Activated T-helper 2 cell treated with anti-CD3 and anti-CD28 coated beads, Interferon-gamma antibody, Interleukin-2, Interleukin-4, amounts not matched to agents 10 μg/mL and 5 μg/mL and 100 μg/mL, durations not matched to agents 14 hours and 24 hours and 36 hours (primary cell): ENCODE measurements at regions not wholly inside any gene's neighbourhood (a gene's known extent, or its start where the extent isn't known, plus 50 kb on each side); places are given as distances from the start of the nearest gene placed in this dataset.

ENCODE experiments used
- DNase-seq: peaks from one replicate; pipeline ENCODE4 v3.0.0; 2021; ENCODE audit warnings: low spot score
- H3K27ac Mint-ChIP-seq: one replicate; pipeline ENCODE4 v1.8.0; 2021; ENCODE audit warnings: mixed read lengths
- H3K27me3 Mint-ChIP-seq: one replicate; pipeline ENCODE4 v1.8.0; 2021; ENCODE audit warnings: low read depth, mixed read lengths
- H3K36me3 Mint-ChIP-seq: one replicate; pipeline ENCODE4 v1.8.0; 2021; ENCODE audit warnings: low read depth, mixed read lengths
- H3K4me1 Mint-ChIP-seq: one replicate; pipeline ENCODE4 v1.8.0; 2021; ENCODE audit warnings: low read depth, mixed read lengths
- H3K4me3 Mint-ChIP-seq: one replicate; pipeline ENCODE4 v1.8.0; 2021; ENCODE audit warnings: low read depth, mild to moderate bottlenecking, moderate library complexity, mixed read lengths
- H3K9me3 Mint-ChIP-seq: one replicate; pipeline ENCODE4 v1.8.0; 2021; ENCODE audit warnings: mixed read lengths
- intact Hi-C: fragments of 100-400 bp; cut with micrococcal nuclease; formaldehyde crosslinking; loops from one replicate; pipeline ENCODE4 v1.15.1; 2023

GRCh38 chr22:48715511-48715910 lies 1112.2 kb downstream of the BRD1 start:
- no peak overlapping the region for H3K27ac Mint-ChIP-seq
- no peak for DNase-seq

GRCh38 chr22:48714231-48714630 lies 1113.4 kb downstream of the BRD1 start:
- H3K36me3 Mint-ChIP-seq, result no peaks in the 10 kb centered on the region
- H3K27ac Mint-ChIP-seq, result no peak overlapping the region
- H3K4me3 Mint-ChIP-seq, result no peak overlapping the region
- H3K4me1 Mint-ChIP-seq, result no peaks in the 10 kb centered on the region
- H3K27me3 Mint-ChIP-seq, result no peaks in the 10 kb centered on the region
- H3K9me3 Mint-ChIP-seq, result peaks cover 5% of the 10 kb centered on the region
- no peak for DNase-seq
- intact Hi-C loops, result no loop called here

More at GRCh38 chr22:48715511-48715910, 1112.2 kb downstream of the BRD1 start:
- Mint-ChIP-seq H3K36me3 (no peaks in the 10 kb centered on the region), H3K4me3 (no peak overlapping the region), H3K9me3 (peaks cover 5% of the 10 kb centered on the region), H3K4me1 (no peaks in the 10 kb centered on the region), H3K27me3 (no peaks in the 10 kb centered on the region)
- intact Hi-C loops, result no loop called here

GRCh38 chr22:48713272-48714205 lies 1114.1 kb downstream of the BRD1 start:
- peaks cover 5% of the 10 kb centered on the region for H3K9me3 Mint-ChIP-seq
- intact Hi-C loops, result no loop called here
- no peak for DNase-seq
- no peaks in the 10 kb centered on the region for H3K4me1 Mint-ChIP-seq
- H3K27me3 Mint-ChIP-seq, result no peaks in the 10 kb centered on the region
- H3K27ac Mint-ChIP-seq, result no peak overlapping the region
- no peak overlapping the region for H3K4me3 Mint-ChIP-seq
- no peaks in the 10 kb centered on the region for H3K36me3 Mint-ChIP-seq

- H3K4me3 Mint-ChIP-seq, result no peak overlapping the region
- no peaks in the 10 kb centered on the region for H3K36me3 Mint-ChIP-seq
These were observed 1115.0 kb downstream of the BRD1 start for GRCh38 chr22:48712558-48713271.

GRCh38 chr22:48711669-48712068 lies 1116.0 kb downstream of the BRD1 start:
- no peak overlapping the region for H3K27ac Mint-ChIP-seq
- no peaks in the 10 kb centered on the region for H3K27me3 Mint-ChIP-seq
- H3K4me3 Mint-ChIP-seq, result no peak overlapping the region
- no peaks in the 10 kb centered on the region for H3K36me3 Mint-ChIP-seq
- H3K4me1 Mint-ChIP-seq, result no peaks in the 10 kb centered on the region
- intact Hi-C loops, result no loop called here
- peaks cover 5% of the 10 kb centered on the region for H3K9me3 Mint-ChIP-seq
- no peak for DNase-seq

More at GRCh38 chr22:48712558-48713271, 1115.0 kb downstream of the BRD1 start:
- Mint-ChIP-seq H3K27me3 (no peaks in the 10 kb centered on the region), H3K27ac (no peak overlapping the region), H3K4me1 (no peaks in the 10 kb centered on the region), H3K9me3 (peaks cover 5% of the 10 kb centered on the region)
- no peak for DNase-seq
- intact Hi-C loops, result no loop called here

- H3K4me3 Mint-ChIP-seq, result no peak overlapping the region
- no peaks in the 10 kb centered on the region for H3K36me3 Mint-ChIP-seq
- no peaks in the 10 kb centered on the region for H3K4me1 Mint-ChIP-seq
- H3K27ac Mint-ChIP-seq, result no peak overlapping the region
- DNase-seq, result no peak
- no peaks in the 10 kb centered on the region for H3K27me3 Mint-ChIP-seq
- intact Hi-C loops, result no loop called here
- peaks cover 5% of the 10 kb centered on the region for H3K9me3 Mint-ChIP-seq
These were observed 1116.6 kb downstream of the BRD1 start for GRCh38 chr22:48711031-48711431.

GRCh38 chr22:48710410-48710809 lies 1117.3 kb downstream of the BRD1 start:
- Mint-ChIP-seq H3K27ac (no peak overlapping the region), H3K9me3 (peaks cover 5% of the 10 kb centered on the region), H3K27me3 (no peaks in the 10 kb centered on the region), H3K4me1 (no peaks in the 10 kb centered on the region), H3K4me3 (no peak overlapping the region), H3K36me3 (no peaks in the 10 kb centered on the region)
- DNase-seq, result no peak
- intact Hi-C loops, result no loop called here

GRCh38 chr22:48709976-48710375 lies 1117.7 kb downstream of the BRD1 start:
- H3K4me1 Mint-ChIP-seq, result no peaks in the 10 kb centered on the region
- H3K27me3 Mint-ChIP-seq, result no peaks in the 10 kb centered on the region
- peaks cover 2% of the 10 kb centered on the region for H3K9me3 Mint-ChIP-seq
- H3K27ac Mint-ChIP-seq, result no peak overlapping the region
- no peaks in the 10 kb centered on the region for H3K36me3 Mint-ChIP-seq
- no peak for DNase-seq
- H3K4me3 Mint-ChIP-seq, result no peak overlapping the region
- intact Hi-C loops, result no loop called here

GRCh38 chr22:48709453-48709852 lies 1118.2 kb downstream of the BRD1 start:
- intact Hi-C loops, result no loop called here
- Mint-ChIP-seq H3K4me1 (no peaks in the 10 kb centered on the region), H3K27me3 (no peaks in the 10 kb centered on the region), H3K36me3 (no peaks in the 10 kb centered on the region), H3K9me3 (no peaks in the 10 kb centered on the region), H3K4me3 (no peak overlapping the region), H3K27ac (no peak overlapping the region)
- DNase-seq, result no peak

GRCh38 chr22:48708558-48709245 lies 1119.0 kb downstream of the BRD1 start:
- H3K9me3 Mint-ChIP-seq, result no peaks in the 10 kb centered on the region
- H3K27me3 Mint-ChIP-seq, result no peaks in the 10 kb centered on the region
- intact Hi-C loops, result no loop called here
- no peaks in the 10 kb centered on the region for H3K36me3 Mint-ChIP-seq
- H3K4me1 Mint-ChIP-seq, result no peaks in the 10 kb centered on the region
- no peak overlapping the region for H3K27ac Mint-ChIP-seq
- H3K4me3 Mint-ChIP-seq, result no peak overlapping the region
- no peak for DNase-seq

- H3K4me3 Mint-ChIP-seq, result no peak overlapping the region
- intact Hi-C loops, result no loop called here
- H3K27ac Mint-ChIP-seq, result no peak overlapping the region
- H3K4me1 Mint-ChIP-seq, result no peaks in the 10 kb centered on the region
- H3K36me3 Mint-ChIP-seq, result no peaks in the 10 kb centered on the region
- DNase-seq, result no peak
- no peaks in the 10 kb centered on the region for H3K27me3 Mint-ChIP-seq
- H3K9me3 Mint-ChIP-seq, result no peaks in the 10 kb centered on the region
These were observed 1119.7 kb downstream of the BRD1 start for GRCh38 chr22:48707763-48708557.
